GM12878 (cell line): ENCODE measurements at regions not wholly inside any gene's neighbourhood (a gene's known extent, or its start where the extent isn't known, plus 50 kb on each side); places are given as distances from the start of the nearest gene placed in this dataset.

ENCODE experiments used
- ATAC-seq: fragments of 200-7000 bp; cut with Tn5 transposase; 3 replicates; pipeline ENCODE4 v1.9.1; 2020; ENCODE audit warnings: mild to moderate bottlenecking, moderate library complexity
- BruUV-seq: library from RNA; stranded (reverse); fragments of 400-500 nt; replicated peaks from 2 replicates; lab custom pipeline; 2021; lab: Mats Ljungman, UMichigan
- CTCF ChIA-PET: fragments of 300-600 bp; sonication (Branson Sonifier 250); formaldehyde crosslinking; extraction: SDS; loops from one replicate; lab custom pipeline; 2021; ENCODE audit warnings: inconsistent platforms; lab: Yijun Ruan, JAX
- POLR2A ChIA-PET: fragments of 350-600 bp; formaldehyde crosslinking; extraction: SDS; loops from one replicate; lab custom pipeline; 2021; ENCODE audit warnings: inconsistent platforms; lab: Charles Lee
- RAD21 ChIA-PET: fragments of 300-600 bp; sonication (Branson Sonifier 250); formaldehyde crosslinking; loops from one replicate; lab custom pipeline; 2023; ENCODE audit warnings: antibody characterized with exemption; ENCODE audit not compliant: unreplicated experiment; lab: Charles Lee
- SMC1A ChIA-PET: fragments of 300-600 bp; sonication (Branson Sonifier 250); formaldehyde crosslinking; loops from one replicate; lab custom pipeline; 2023; ENCODE audit not compliant: unreplicated experiment, uncharacterized antibody; lab: Charles Lee
- DNase-seq: peaks from one replicate; pipeline ENCODE4 v3.0.0-alpha.2; 2011; ENCODE audit warnings: low read depth, low spot score
- FAIRE-seq: peaks from 3 replicates; lab custom pipeline; 2011; peaks lifted over from hg19 to GRCh38; lab: Jason Lieb, UNC
- H2AFZ ChIP-seq: 2 replicates; pipeline ENCODE4 v1.6.0; 2011; ENCODE audit warnings: low read depth, low read length, control low read depth; ENCODE audit not compliant: control insufficient read depth
- H3K27ac ChIP-seq: 2 replicates; pipeline ENCODE4 v1.5.1; 2011; ENCODE audit warnings: control low read depth; ENCODE audit not compliant: control insufficient read depth, insufficient read depth
- H3K27me3 ChIP-seq, 2 experiments: replicated peaks in 1 of 2; 2 replicates each; pipeline versions ENCODE4 v1.6.0 to v1.6.1; 2011; ENCODE audit warnings: low read length in 1 of 2; ENCODE audit not compliant: control insufficient read depth in 2 of 2, insufficient read depth in 2 of 2
- H3K36me3 ChIP-seq, 2 experiments: 2 replicates each; pipeline ENCODE4 v1.5.1; 2011; ENCODE audit warnings: low read length in 1 of 2; ENCODE audit not compliant: control insufficient read depth in 2 of 2, insufficient read depth in 2 of 2
- H3K4me1 ChIP-seq: 2 replicates; pipeline ENCODE4 v1.6.1; 2011; ENCODE audit warnings: mild to moderate bottlenecking, low read length, moderate library complexity, mixed read lengths; ENCODE audit not compliant: control insufficient read depth, insufficient read depth
- H3K4me2 ChIP-seq: 2 replicates; pipeline ENCODE4 v1.6.0; 2011; ENCODE audit warnings: control low read depth; ENCODE audit not compliant: control insufficient read depth, insufficient read depth
- H3K4me3 ChIP-seq: fragments of 200-600 bp; sonication (generic); 2 replicates; pipeline ENCODE4 v1.5.1; 2016
- H3K79me2 ChIP-seq: 2 replicates; pipeline ENCODE4 v1.6.0; 2011; ENCODE audit warnings: low read length; ENCODE audit not compliant: control insufficient read depth, insufficient read depth
- H3K9ac ChIP-seq: 2 replicates; pipeline ENCODE4 v1.8.0; 2011; ENCODE audit warnings: low read length, control low read depth, mixed read lengths; ENCODE audit not compliant: control insufficient read depth, insufficient read depth
- H3K9me3 ChIP-seq: replicated peaks from 3 replicates; pipeline ENCODE4 v1.5.1; 2011; ENCODE audit warnings: mild to moderate bottlenecking, low read length; ENCODE audit not compliant: control insufficient read depth, insufficient read depth
- H4K20me1 ChIP-seq: 2 replicates; pipeline ENCODE4 v1.6.0; 2011; ENCODE audit not compliant: control insufficient read depth, insufficient read depth
- CREB1 ChIP-seq: IDR thresholded peaks from 2 replicates; pipeline ENCODE4 v1.6.1; 2012; ENCODE audit warnings: low read depth, mild to moderate bottlenecking, inconsistent platforms
- GABPA ChIP-seq: IDR thresholded peaks from 2 replicates; pipeline ENCODE4 v1.6.1; 2014; ENCODE audit warnings: antibody characterized with exemption, low read depth, mild to moderate bottlenecking, inconsistent platforms
- MEF2B ChIP-seq: fragments of 450-650 bp; IDR thresholded peaks from 2 replicates; pipeline ENCODE4 v1.6.1; 2018; ENCODE audit warnings: mild to moderate bottlenecking, moderate library complexity; ENCODE audit not compliant: partially characterized antibody, poor library complexity, severe bottlenecking
- MXI1 ChIP-seq: fragments of 150-350 bp; IDR thresholded peaks from 2 replicates; pipeline ENCODE4 v1.6.1; 2011; ENCODE audit warnings: low read depth, mild to moderate bottlenecking, inconsistent platforms, low read length, improper control_type of control experiment
- POLR2AphosphoS5 ChIP-seq: IDR thresholded peaks from 2 replicates; pipeline ENCODE4 v1.6.1; 2011; ENCODE audit warnings: mild to moderate bottlenecking, low read length, inconsistent platforms
- RAD51 ChIP-seq: fragments of 450-650 bp; IDR thresholded peaks from 2 replicates; pipeline ENCODE4 v1.6.1; 2016; ENCODE audit warnings: moderate library complexity, mild to moderate bottlenecking, inconsistent platforms
- RFX5 ChIP-seq: IDR thresholded peaks from 2 replicates; pipeline ENCODE4 v1.6.1; 2011; ENCODE audit warnings: low read depth, low read length, improper control_type of control experiment
- SMAD1 ChIP-seq: fragments of 450-650 bp; IDR thresholded peaks from 2 replicates; pipeline ENCODE4 v1.6.1; 2018; ENCODE audit warnings: mild to moderate bottlenecking, low read depth; ENCODE audit not compliant: partially characterized antibody
- WRNIP1 ChIP-seq: IDR thresholded peaks from 2 replicates; pipeline ENCODE4 v1.6.1; 2011; ENCODE audit warnings: low read depth, low read length, improper control_type of control experiment, borderline replicate concordance
- WGBS: methylation state at CpG from one replicate; pipeline ENCODE4 v1.1.6; 2016; ENCODE audit warnings: low lambda C conversion rate; ENCODE audit not compliant: insufficient replicate concordance, insufficient coverage; ENCODE audit errors: missing lambda C conversion rate; 5-methylcytosine and 5-hydroxymethylcytosine counted together
- in situ Hi-C: fragments of 300-500 bp; cut with MboI; formaldehyde crosslinking; loops from 9 replicates; pipeline ENCODE4 v1.14.3; 2018; ENCODE audit warnings: mixed read lengths
- intact Hi-C: fragments of 100-400 bp; cut with micrococcal nuclease; formaldehyde crosslinking; loops from one replicate; pipeline ENCODE4 v1.14.2; 2022; ENCODE audit not compliant: unreplicated experiment
- TF ChIP-seq, protein P1 (sequence below): IDR thresholded peaks from 2 replicates; pipeline ENCODE4 v1.6.1; 2011; ENCODE audit warnings: low read depth, low read length, improper control_type of control experiment, borderline replicate concordance

DNA sequence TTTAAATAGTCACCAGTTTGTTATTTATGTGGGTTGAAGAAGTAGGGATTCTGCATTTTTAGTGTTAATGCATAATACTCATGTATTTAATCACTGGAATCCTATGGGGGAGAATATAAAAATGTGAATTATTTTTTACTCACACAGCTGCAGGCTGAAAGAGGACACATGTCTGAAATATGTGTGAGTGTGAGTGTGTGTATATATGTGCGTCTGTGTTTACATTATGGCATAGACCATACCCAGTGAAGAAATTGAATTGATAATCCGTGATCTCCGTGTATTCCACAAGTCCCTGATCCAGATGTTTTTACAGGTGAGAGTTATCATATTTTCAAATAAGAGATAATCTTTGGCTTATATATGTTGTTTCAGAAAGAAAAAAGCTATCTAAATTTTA lies 225.3 kb downstream of the ICOS start:
- ATAC-seq, result no peak
- Histone ChIP-seq H3K27me3 (no peaks in the 10 kb centered on the region), H4K20me1 (no peaks in the 10 kb centered on the region), H2AFZ (no peak overlapping the region), H3K36me3 (no peaks in the 10 kb centered on the region), H3K4me1 (no peaks in the 10 kb centered on the region), H3K4me2 (no peak overlapping the region), H3K9me3 (no peaks in the 10 kb centered on the region), H3K4me3 (no peak overlapping the region), H3K27ac (no peak overlapping the region), H3K9ac (no peak overlapping the region), H3K79me2 (no peaks in the 10 kb centered on the region)
- ChIA-PET POLR2A (no interaction called here), SMC1A (interaction anchor here (2.2 kb wide), 1 partner anchor 16 kb away, joined by 6 read pairs; no protein-coding TSS in a partner anchor)
- in situ Hi-C loops, result no loop called here
- no peak for DNase-seq
- WGBS, result 20% methylated on average over 3 of the region's 3 CpGs
- BruUV-seq, result no TSS peak
- TF ChIP-seq POLR2AphosphoS5, result no peak
- TF ChIP-seq, protein P1, sequence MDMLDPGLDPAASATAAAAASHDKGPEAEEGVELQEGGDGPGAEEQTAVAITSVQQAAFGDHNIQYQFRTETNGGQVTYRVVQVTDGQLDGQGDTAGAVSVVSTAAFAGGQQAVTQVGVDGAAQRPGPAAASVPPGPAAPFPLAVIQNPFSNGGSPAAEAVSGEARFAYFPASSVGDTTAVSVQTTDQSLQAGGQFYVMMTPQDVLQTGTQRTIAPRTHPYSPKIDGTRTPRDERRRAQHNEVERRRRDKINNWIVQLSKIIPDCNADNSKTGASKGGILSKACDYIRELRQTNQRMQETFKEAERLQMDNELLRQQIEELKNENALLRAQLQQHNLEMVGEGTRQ, result no peak
- TF ChIP-seq WRNIP1, result no peak
- no peak for TF ChIP-seq RAD51
- TF ChIP-seq MXI1, result no peak
- TF ChIP-seq MEF2B, result no peak
- TF ChIP-seq GABPA, result no peak
- no peak for TF ChIP-seq CREB1
- no peak for TF ChIP-seq SMAD1
- no peak for TF ChIP-seq RFX5
- TF ChIP-seq, all 136 proteins: peak for 0
- no peak for FAIRE-seq
- intact Hi-C loops, result no loop called here
- ChIA-PET CTCF (interaction anchor here (0.8 to 4.0 kb wide), 2 partner anchors 15 to 17 kb away, joined by 3 to 14 read pairs; no protein-coding TSS in a partner anchor), RAD21 (no interaction called here)
